Hepatocyte (in vitro differentiated cells): ENCODE measurements at regions not wholly inside any gene's neighbourhood (a gene's known extent, or its start where the extent isn't known, plus 50 kb on each side); places are given as distances from the start of the nearest gene placed in this dataset.

Experiments
- DNase-seq: peaks from one replicate; pipeline ENCODE4 v3.0.0-alpha.2; 2016; ENCODE audit warnings: low spot score
- H2AFZ ChIP-seq: fragments of 200-600 bp; sonication (generic); 2 replicates; pipeline ENCODE4 v1.6.0; 2016; ENCODE audit warnings: antibody characterized with exemption, mild to moderate bottlenecking
- H3K27ac ChIP-seq: fragments of 200-600 bp; sonication (generic); 2 replicates; pipeline ENCODE4 v1.5.1; 2016; ENCODE audit warnings: mild to moderate bottlenecking
- H3K27me3 ChIP-seq: fragments of 200-600 bp; sonication (generic); 2 replicates; pipeline ENCODE4 v1.6.1; 2016
- H3K36me3 ChIP-seq: fragments of 200-600 bp; sonication (generic); replicated peaks from 2 replicates; pipeline ENCODE4 v1.5.1; 2016; ENCODE audit warnings: low read depth; ENCODE audit not compliant: insufficient read depth
- H3K4me1 ChIP-seq: fragments of 200-600 bp; sonication (generic); 2 replicates; pipeline ENCODE4 v1.5.1; 2016; ENCODE audit warnings: mild to moderate bottlenecking, moderate library complexity; ENCODE audit not compliant: insufficient read depth
- H3K4me2 ChIP-seq: fragments of 200-600 bp; sonication (generic); 2 replicates; pipeline ENCODE4 v1.6.0; 2016
- H3K4me3 ChIP-seq: fragments of 200-600 bp; sonication (generic); 2 replicates; pipeline ENCODE4 v1.5.1; 2016; ENCODE audit warnings: mild to moderate bottlenecking
- H3K79me2 ChIP-seq: fragments of 200-600 bp; sonication (generic); 2 replicates; pipeline ENCODE4 v1.6.0; 2017; ENCODE audit warnings: mild to moderate bottlenecking
- H3K9me2 ChIP-seq: fragments of 200-600 bp; sonication (generic); replicated peaks from 2 replicates; pipeline ENCODE4 v1.6.0; 2017; ENCODE audit warnings: mild to moderate bottlenecking; ENCODE audit not compliant: insufficient read depth
- H3K9me3 ChIP-seq: fragments of 200-600 bp; sonication (generic); 2 replicates; pipeline ENCODE4 v1.5.1; 2016; ENCODE audit warnings: low read depth, mild to moderate bottlenecking
- H4K20me1 ChIP-seq: fragments of 200-600 bp; sonication (generic); 2 replicates; pipeline ENCODE4 v1.6.0; 2016; ENCODE audit warnings: mild to moderate bottlenecking; ENCODE audit not compliant: insufficient read depth, poor library complexity, severe bottlenecking
- CTCF ChIP-seq: fragments of 200-600 bp; sonication (generic); IDR thresholded peaks from 2 replicates; pipeline ENCODE4 v1.5.1; 2016; ENCODE audit warnings: antibody characterized with exemption, mild to moderate bottlenecking; ENCODE audit not compliant: poor library complexity
- EZH2 ChIP-seq: fragments of 200-600 bp; sonication (generic); IDR thresholded peaks from 2 replicates; pipeline ENCODE4 v1.6.1; 2016; ENCODE audit warnings: antibody characterized with exemption, mild to moderate bottlenecking, borderline replicate concordance
- EZH2phosphoT487 ChIP-seq: fragments of 200-600 bp; sonication (generic); IDR thresholded peaks from one replicate; pipeline ENCODE4 v1.6.1; 2018; ENCODE audit warnings: antibody characterized with exemption, mild to moderate bottlenecking, low read depth, moderate library complexity; ENCODE audit not compliant: unreplicated experiment, severe bottlenecking
- whole genome bisulfite sequencing: methylation state at CpG from one replicate; pipeline ENCODE4 v1.1.6; 2016; ENCODE audit warnings: low lambda C conversion rate; ENCODE audit errors: missing lambda C conversion rate; 5-methylcytosine and 5-hydroxymethylcytosine counted together

- Histone ChIP-seq H4K20me1 (no peaks in the 10 kb centered on the region), H3K4me2 (no peak overlapping the region), H3K27me3 (no peaks in the 10 kb centered on the region), H3K9me2 (no peaks in the 10 kb centered on the region), H3K79me2 (no peaks in the 10 kb centered on the region), H3K4me3 (no peak overlapping the region), H2AFZ (no peak overlapping the region), H3K36me3 (no peaks in the 10 kb centered on the region), H3K27ac (no peak overlapping the region), H3K4me1 (no peaks in the 10 kb centered on the region), H3K9me3 (no peaks in the 10 kb centered on the region)
- no peak for TF ChIP-seq CTCF
- no peak for DNase-seq
Observed at GRCh38 chr18:42196651-42197050, 241.6 kb downstream of the PIK3C3 start.

- H3K27me3 ChIP-seq = no peaks in the 10 kb centered on the region
Observed at GRCh38 chr18:42201137-42201536, 246.1 kb downstream of the PIK3C3 start.

GRCh38 chr18:42211201-42211600 lies 256.2 kb downstream of the PIK3C3 start:
- WGBS = 98% methylated on average over 5 of the region's 5 CpGs
- H3K4me3 ChIP-seq = no peak overlapping the region
- no peaks in the 10 kb centered on the region for H3K79me2 ChIP-seq
- H3K9me2 ChIP-seq = no peaks in the 10 kb centered on the region
- H3K4me2 ChIP-seq = no peak overlapping the region
- H2AFZ ChIP-seq = no peak overlapping the region
- no peak overlapping the region for H3K27ac ChIP-seq
- H3K27me3 ChIP-seq = no peaks in the 10 kb centered on the region
- no peaks in the 10 kb centered on the region for H3K9me3 ChIP-seq
- no peaks in the 10 kb centered on the region for H3K36me3 ChIP-seq
- DNase-seq = no peak
- H4K20me1 ChIP-seq = no peaks in the 10 kb centered on the region
- H3K4me1 ChIP-seq = no peaks in the 10 kb centered on the region
- TF ChIP-seq CTCF = no peak
- TF ChIP-seq EZH2 = no peak
- no peak for TF ChIP-seq EZH2phosphoT487

More at GRCh38 chr18:42201137-42201536, 246.1 kb downstream of the PIK3C3 start:
- no peak overlapping the region for H3K27ac ChIP-seq
- DNase-seq = no peak
- no peaks in the 10 kb centered on the region for H3K36me3 ChIP-seq
- H3K9me3 ChIP-seq = no peaks in the 10 kb centered on the region
- H3K4me2 ChIP-seq = no peak overlapping the region
- H3K79me2 ChIP-seq = no peaks in the 10 kb centered on the region
- TF ChIP-seq CTCF = no peak
- no peak for TF ChIP-seq EZH2
- TF ChIP-seq EZH2phosphoT487 = no peak
- H2AFZ ChIP-seq = no peak overlapping the region
- H3K4me3 ChIP-seq = no peak overlapping the region
- no peaks in the 10 kb centered on the region for H3K4me1 ChIP-seq
- no peaks in the 10 kb centered on the region for H4K20me1 ChIP-seq
- no peaks in the 10 kb centered on the region for H3K9me2 ChIP-seq

GRCh38 chr18:42222557-42222956 lies 267.5 kb downstream of the PIK3C3 start:
- Histone ChIP-seq H3K9me2 (no peaks in the 10 kb centered on the region), H3K4me3 (no peak overlapping the region), H3K4me1 (no peaks in the 10 kb centered on the region), H3K9me3 (no peaks in the 10 kb centered on the region), H3K27me3 (no peaks in the 10 kb centered on the region), H2AFZ (no peak overlapping the region), H3K27ac (no peak overlapping the region), H3K36me3 (no peaks in the 10 kb centered on the region), H3K4me2 (no peak overlapping the region), H4K20me1 (no peaks in the 10 kb centered on the region), H3K79me2 (no peaks in the 10 kb centered on the region)
- DNase-seq = no peak
- TF ChIP-seq EZH2phosphoT487 = no peak
- TF ChIP-seq CTCF = no peak
- TF ChIP-seq EZH2 = no peak
- WGBS = 90% methylated on average over 1 of the region's 1 CpG
